K562 (cell line): ENCODE measurements at regions not wholly inside any gene's neighbourhood (a gene's known extent, or its start where the extent isn't known, plus 50 kb on each side); places are given as distances from the start of the nearest gene placed in this dataset.

Source experiments
- ATAC-seq: fragments of 200-7000 bp; cut with Tn5 transposase; 3 replicates; pipeline ENCODE4 v1.9.1; 2020; ENCODE audit warnings: moderate library complexity
- BruUV-seq: library from RNA; stranded (reverse); fragments of 400-500 nt; replicated peaks from 2 replicates; lab custom pipeline; 2021; lab: Mats Ljungman, UMichigan
- CTCF ChIA-PET: fragments of 300-600 bp; formaldehyde crosslinking; extraction: SDS; loops from one replicate; lab custom pipeline; 2021; ENCODE audit warnings: low intra/inter-chr PET ratio; lab: Yijun Ruan, JAX
- POLR2A ChIA-PET: fragments of 300-600, 350-650 bp; sonication (Branson Sonifier 250); formaldehyde crosslinking; extraction: SDS; loops from one replicate; lab custom pipeline; 2021; ENCODE audit warnings: antibody characterized with exemption, inconsistent platforms; lab: Yijun Ruan, JAX
- DNase-seq, 4 experiments: peaks; one replicate each; pipeline versions ENCODE4 v3.0.0 to v3.0.0-alpha.2; 2011 to 2018; ENCODE audit warnings: low spot score in 3 of 4, mixed read lengths in 3 of 4; ENCODE audit errors: extremely low read depth in 1 of 4
- FAIRE-seq: peaks from 2 replicates; lab custom pipeline; 2011; peaks lifted over from hg19 to GRCh38; lab: Jason Lieb, UNC
- H2AFZ ChIP-seq: 2 replicates; pipeline ENCODE4 v1.6.0; 2011; ENCODE audit warnings: low read depth, low read length, control low read depth, inconsistent platforms
- H3K27ac ChIP-seq: fragments of 200-600 bp; 3 replicates; pipeline ENCODE4 v1.8.0; 2011; ENCODE audit warnings: low read depth, mild to moderate bottlenecking, control low read depth, inconsistent platforms, low read length, moderate library complexity, mixed read lengths; ENCODE audit errors: extremely low read depth
- H3K27me3 ChIP-seq, 2 experiments: fragments of 300-600 bp in 1 of 2; 2 replicates in 1 of 2; 3 replicates in 1 of 2; pipeline versions ENCODE4 v1.6.0 to v1.8.0; 2011; ENCODE audit warnings: inconsistent platforms in 2 of 2, low read length in 2 of 2, mild to moderate bottlenecking in 1 of 2, mixed read lengths in 1 of 2, moderate library complexity in 1 of 2; ENCODE audit not compliant: control insufficient read depth in 2 of 2, insufficient read depth in 2 of 2
- H3K36me3 ChIP-seq: fragments of 300-600 bp; 3 replicates; pipeline ENCODE4 v1.8.0; 2011; ENCODE audit warnings: mild to moderate bottlenecking, low read length, inconsistent platforms; ENCODE audit not compliant: control insufficient read depth, insufficient read depth
- H3K4me1 ChIP-seq, 2 experiments: fragments of 200-600 bp in 1 of 2; replicated peaks in 1 of 2; 2 replicates in 1 of 2; 3 replicates in 1 of 2; pipeline versions ENCODE4 v1.5.1 to v1.8.0; 2011; ENCODE audit warnings: inconsistent platforms in 2 of 2, low read length in 2 of 2, mild to moderate bottlenecking in 1 of 2, mixed read lengths in 1 of 2, moderate library complexity in 1 of 2; ENCODE audit not compliant: control insufficient read depth in 2 of 2, insufficient read depth in 2 of 2
- H3K4me2 ChIP-seq: 2 replicates; pipeline ENCODE4 v1.6.1; 2011; ENCODE audit warnings: low read length, control low read depth, inconsistent platforms, mixed read lengths; ENCODE audit not compliant: insufficient read depth
- H3K4me3 ChIP-seq: fragments of 200-600 bp; sonication (generic), shearing (Covaris generic); 2 replicates; pipeline ENCODE4 v1.5.1; 2016; ENCODE audit warnings: control low read depth, inconsistent platforms
- H3K79me2 ChIP-seq: fragments of 200-600 bp; 3 replicates; pipeline ENCODE4 v1.8.0; 2011; ENCODE audit warnings: low read length, inconsistent platforms; ENCODE audit not compliant: control insufficient read depth, insufficient read depth
- H3K9ac ChIP-seq, 2 experiments: 2 replicates each; pipeline versions ENCODE4 v1.6.0 to v1.6.1; 2011; ENCODE audit warnings: low read depth in 2 of 2, low read length in 2 of 2, control low read depth in 1 of 2, inconsistent platforms in 1 of 2, mild to moderate bottlenecking in 1 of 2, mixed read lengths in 1 of 2; ENCODE audit not compliant: insufficient read depth in 1 of 2
- H3K9me1 ChIP-seq: one replicate; pipeline ENCODE4 v1.6.0; 2011; ENCODE audit warnings: inconsistent platforms, mild to moderate bottlenecking, low read length, moderate library complexity; ENCODE audit not compliant: control insufficient read depth, insufficient read depth
- H3K9me3 ChIP-seq: replicated peaks from 2 replicates; pipeline ENCODE4 v1.5.1; 2011; ENCODE audit warnings: low read depth, low read length, inconsistent platforms; ENCODE audit not compliant: control insufficient read depth, insufficient read depth
- H4K20me1 ChIP-seq: replicated peaks from 2 replicates; pipeline ENCODE4 v1.6.1; 2011; ENCODE audit warnings: low read length, inconsistent platforms, mixed read lengths; ENCODE audit not compliant: control insufficient read depth, insufficient read depth
- EP400 ChIP-seq: fragments of 450-650 bp; IDR thresholded peaks from 2 replicates; pipeline ENCODE4 v1.6.1; 2017; ENCODE audit warnings: antibody characterized with exemption, mild to moderate bottlenecking, moderate library complexity
- MCM2 ChIP-seq: fragments of 450-650 bp; IDR thresholded peaks from 2 replicates; pipeline ENCODE4 v1.6.1; 2017; ENCODE audit warnings: low read depth, mild to moderate bottlenecking
- MTA3 ChIP-seq: fragments of 450-650 bp; formaldehyde crosslinking; IDR thresholded peaks from 2 replicates; pipeline ENCODE4 v1.6.1; 2017; ENCODE audit warnings: mild to moderate bottlenecking, borderline replicate concordance
- NR3C1 ChIP-seq: sonication (generic); formaldehyde crosslinking; IDR thresholded peaks from 2 replicates; pipeline ENCODE4 v1.8.1; 2022; ENCODE audit warnings: missing genetic modification reagents
- NUFIP1 ChIP-seq: fragments of 450-650 bp; IDR thresholded peaks from 2 replicates; pipeline ENCODE4 v1.6.1; 2018; ENCODE audit not compliant: partially characterized antibody
- SMARCA4 ChIP-seq: fragments of 450-650 bp; IDR thresholded peaks from 2 replicates; pipeline ENCODE4 v1.6.1; 2016
- STAT5A ChIP-seq: IDR thresholded peaks from 2 replicates; pipeline ENCODE4 v1.6.1; 2012; ENCODE audit warnings: low read length, inconsistent platforms, borderline replicate concordance
- whole genome bisulfite sequencing: fragments of 100-300 bp; shearing (Covaris generic); methylation state at CpG from one replicate; pipeline ENCODE4 v1.1.6; 2016; ENCODE audit warnings: low coverage, mixed read lengths; ENCODE audit not compliant: insufficient coverage; ENCODE audit errors: missing lambda C conversion rate; 5-methylcytosine and 5-hydroxymethylcytosine counted together
- in situ Hi-C: fragments of 300-500 bp; cut with MboI; formaldehyde crosslinking; loops from 4 replicates; pipeline ENCODE4 v1.15.0; 2018; ENCODE audit warnings: inconsistent platforms, mixed read lengths
- intact Hi-C: fragments of 100-400 bp; cut with micrococcal nuclease; formaldehyde crosslinking; loops from 2 replicates; pipeline ENCODE4 v1.14.2; 2022
- TF ChIP-seq, protein P1 (sequence below): fragments of 250-450 bp; sonication (Bioruptor Pico); IDR thresholded peaks from 2 replicates; pipeline ENCODE4 v1.8.0; 2022; ENCODE audit warnings: inconsistent platforms

DNA sequence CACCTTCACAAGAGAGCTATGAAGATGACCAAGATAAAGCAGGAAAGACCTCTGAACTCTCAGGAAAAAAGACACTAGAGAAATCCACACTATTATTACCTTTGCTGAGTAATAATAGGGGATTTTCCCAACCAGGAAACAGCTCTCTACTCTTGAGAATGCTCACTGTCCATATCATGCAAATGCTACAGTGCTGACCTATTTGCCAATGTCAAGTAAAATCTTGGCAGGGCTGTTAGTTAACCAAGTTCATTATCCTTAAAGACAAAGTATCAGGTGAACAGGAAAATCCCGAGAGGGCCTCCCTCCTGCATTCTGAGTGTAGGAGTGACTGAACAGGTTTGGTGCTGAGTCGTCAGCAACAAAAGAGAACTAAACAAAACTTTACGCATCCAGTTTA, 306.6 kb downstream of the ACTL7B start:
- Histone ChIP-seq H3K27me3 (peaks cover 0 to 4% of the 10 kb centered on the region in 2 experiments; a peak in 1 of 5 replicates), H3K4me3 (no peak overlapping the region), H2AFZ (no peak overlapping the region), H3K27ac (no peak overlapping the region), H3K9me1 (no peaks in the 10 kb centered on the region), H4K20me1 (no peaks in the 10 kb centered on the region), H3K36me3 (no peaks in the 10 kb centered on the region), H3K4me1 (no peaks in the 10 kb centered on the region), H3K4me2 (no peak overlapping the region), H3K79me2 (no peaks in the 10 kb centered on the region), H3K9ac (no peak overlapping the region), H3K9me3 (no peaks in the 10 kb centered on the region)
- in situ Hi-C loops (no loop called here), intact Hi-C loops (no loop called here)
- ChIA-PET POLR2A (interaction anchor here (0.7 kb wide), 1 partner anchor 1004 kb away, joined by 4 read pairs; no protein-coding TSS in a partner anchor), CTCF (no interaction called here)
- WGBS: 2% methylated on average over 3 of the region's 3 CpGs
- TF ChIP-seq MCM2 (no peak), NR3C1 (no peak), STAT5A (no peak), EP400 (no peak), NUFIP1 (no peak), SMARCA4 (no peak), MTA3 (no peak)
- TF ChIP-seq, protein P1, sequence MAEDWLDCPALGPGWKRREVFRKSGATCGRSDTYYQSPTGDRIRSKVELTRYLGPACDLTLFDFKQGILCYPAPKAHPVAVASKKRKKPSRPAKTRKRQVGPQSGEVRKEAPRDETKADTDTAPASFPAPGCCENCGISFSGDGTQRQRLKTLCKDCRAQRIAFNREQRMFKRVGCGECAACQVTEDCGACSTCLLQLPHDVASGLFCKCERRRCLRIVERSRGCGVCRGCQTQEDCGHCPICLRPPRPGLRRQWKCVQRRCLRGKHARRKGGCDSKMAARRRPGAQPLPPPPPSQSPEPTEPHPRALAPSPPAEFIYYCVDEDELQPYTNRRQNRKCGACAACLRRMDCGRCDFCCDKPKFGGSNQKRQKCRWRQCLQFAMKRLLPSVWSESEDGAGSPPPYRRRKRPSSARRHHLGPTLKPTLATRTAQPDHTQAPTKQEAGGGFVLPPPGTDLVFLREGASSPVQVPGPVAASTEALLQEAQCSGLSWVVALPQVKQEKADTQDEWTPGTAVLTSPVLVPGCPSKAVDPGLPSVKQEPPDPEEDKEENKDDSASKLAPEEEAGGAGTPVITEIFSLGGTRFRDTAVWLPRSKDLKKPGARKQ (CRISPR knock-in tag): no peak
- FAIRE-seq (no peak), ATAC-seq (no peak), DNase-seq (no peak)
- BruUV-seq: no TSS peak
